Common myeloid progenitor, CD34-positive (primary cell): ENCODE measurements at regions not wholly inside any gene's neighbourhood (a gene's known extent, or its start where the extent isn't known, plus 50 kb on each side); places are given as distances from the start of the nearest gene placed in this dataset.

Experiments
- CTCF ChIA-PET: fragments of 350-600 bp; sonication (Branson Sonifier 250); formaldehyde crosslinking; loops from one replicate; lab custom pipeline; 2021; ENCODE audit warnings: antibody characterized with exemption; lab: Charles Lee
- POLR2A ChIA-PET: fragments of 350-600 bp; sonication (Branson Sonifier 250); formaldehyde crosslinking; loops from one replicate; lab custom pipeline; 2021; ENCODE audit warnings: antibody characterized with exemption; lab: Charles Lee
- DNase-seq, 3 donors: peaks; one replicate each; pipeline versions ENCODE4 v3.0.0 to v3.0.0-alpha.2; 2013
- H3K27ac ChIP-seq, 2 experiments: 1 replicate in 1 of 2; 2 replicates in 1 of 2; pipeline ENCODE4 v1.7.0; 2013; ENCODE audit warnings: inconsistent platforms in 2 of 2, low read length in 2 of 2, mild to moderate bottlenecking in 2 of 2, low read depth in 1 of 2, moderate library complexity in 1 of 2; ENCODE audit not compliant: severe bottlenecking in 2 of 2, insufficient read depth in 1 of 2, poor library complexity in 1 of 2
- H3K27me3 ChIP-seq, 5 experiments: replicated peaks in 2 of 5; 1 replicate in 3 of 5; 2 replicates in 2 of 5; pipeline versions ENCODE4 v1.6.1 to v1.7.0; 2013; ENCODE audit warnings: low read length in 4 of 5, mild to moderate bottlenecking in 2 of 5, moderate library complexity in 2 of 5, inconsistent platforms in 1 of 5; ENCODE audit not compliant: insufficient read depth in 5 of 5, control insufficient read depth in 4 of 5
- H3K36me3 ChIP-seq, 4 experiments: 1 replicate in 2 of 4; 2 replicates in 2 of 4; pipeline versions ENCODE4 v1.6.1 to v1.7.0; 2013; ENCODE audit warnings: low read length in 3 of 4, control low read depth in 1 of 4, mild to moderate bottlenecking in 1 of 4; ENCODE audit not compliant: control insufficient read depth in 4 of 4, insufficient read depth in 4 of 4
- H3K4me1 ChIP-seq, 4 experiments: 1 replicate in 3 of 4; 2 replicates in 1 of 4; pipeline versions ENCODE4 v1.6.1 to v1.7.1; 2013; ENCODE audit warnings: low read length in 3 of 4, mild to moderate bottlenecking in 3 of 4, control low read depth in 1 of 4, inconsistent platforms in 1 of 4, moderate library complexity in 1 of 4; ENCODE audit not compliant: control insufficient read depth in 4 of 4, insufficient read depth in 4 of 4; ENCODE audit errors: control extremely low read depth in 1 of 4
- H3K4me3 ChIP-seq, 7 experiments: 1 replicate in 4 of 7; 2 replicates in 3 of 7; pipeline versions ENCODE4 v1.5.1 to v1.7.0; 2013; ENCODE audit warnings: mild to moderate bottlenecking in 7 of 7, low read length in 6 of 7, moderate library complexity in 6 of 7, inconsistent platforms in 2 of 7, low read depth in 2 of 7, control low read depth in 1 of 7; ENCODE audit not compliant: insufficient read depth in 4 of 7, control insufficient read depth in 1 of 7; ENCODE audit errors: extremely low read depth in 1 of 7
- H3K9me3 ChIP-seq, 5 experiments: 1 replicate in 4 of 5; 2 replicates in 1 of 5; pipeline versions ENCODE4 v1.6.1 to v1.7.1; 2013; ENCODE audit warnings: low read length in 4 of 5, mild to moderate bottlenecking in 2 of 5, inconsistent platforms in 1 of 5, low read depth in 1 of 5, moderate library complexity in 1 of 5; ENCODE audit not compliant: control insufficient read depth in 4 of 5, insufficient read depth in 2 of 5; ENCODE audit errors: control extremely low read depth in 1 of 5
- WGBS: methylation state at CpG from one replicate; pipeline ENCODE4 v1.1.5; 2013; ENCODE audit not compliant: insufficient coverage; 5-methylcytosine and 5-hydroxymethylcytosine counted together

DNA sequence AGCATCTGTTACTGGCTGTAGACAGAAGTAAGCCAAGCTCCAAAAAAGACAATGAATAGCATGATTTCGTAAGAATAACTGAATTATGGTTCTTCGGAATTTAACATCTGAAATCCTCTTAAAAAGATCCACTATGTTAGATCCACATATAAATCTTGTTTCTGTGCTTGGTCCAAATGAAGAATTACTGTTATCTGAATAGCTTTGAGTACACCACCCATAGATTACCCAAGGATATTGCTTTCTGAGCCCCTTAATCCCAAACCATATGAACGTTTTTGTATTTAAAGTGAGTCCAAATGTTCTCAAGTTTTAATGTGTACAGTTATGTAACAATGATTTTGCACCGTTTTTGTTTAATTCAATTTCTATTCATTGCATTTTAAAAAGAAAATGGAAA lies 124.9 kb downstream of the DSC3 start:
- WGBS = no CpG with 5 or more reads among the region's 4 CpGs

DNA sequence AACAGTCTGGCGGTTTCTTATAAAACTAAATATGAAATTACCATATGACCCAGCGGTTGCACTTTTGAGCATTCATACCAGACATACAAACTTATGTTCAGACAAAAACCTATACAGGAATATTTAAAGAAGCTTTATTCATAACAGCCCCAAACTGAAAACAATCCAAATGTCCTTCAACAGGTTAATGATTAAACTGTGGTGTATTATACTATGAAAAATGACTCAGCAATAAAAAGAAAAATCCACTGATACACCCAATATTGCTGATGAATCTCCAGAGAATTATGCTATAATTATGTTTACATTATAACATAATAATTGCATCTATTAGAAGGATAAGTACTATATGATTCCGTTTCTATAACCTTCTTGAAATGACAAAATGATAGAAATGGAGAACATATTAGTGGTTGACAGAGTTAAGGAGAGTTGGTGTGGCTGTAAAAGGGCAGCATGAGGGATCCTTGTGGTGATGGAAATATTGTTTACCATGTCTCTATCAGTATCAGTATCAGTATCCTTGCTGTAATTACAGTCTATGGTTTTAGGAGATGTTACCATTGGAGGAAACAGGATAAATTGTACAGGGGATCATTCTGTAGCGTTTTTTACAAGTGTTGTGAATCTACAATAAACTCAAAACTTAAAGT lies 127.1 kb downstream of the DSC3 start:
- H3K9me3 ChIP-seq = no peaks in the 10 kb centered on the region
- no peaks in the 10 kb centered on the region for H3K36me3 ChIP-seq
- H3K27me3 ChIP-seq = no peaks in the 10 kb centered on the region
- ChIA-PET CTCF (no interaction called here), POLR2A (no interaction called here)
- H3K27ac ChIP-seq = no peak overlapping the region
- DNase-seq = no peak
- no CpG with 5 or more reads among the region's 4 CpGs for WGBS
- no peak overlapping the region for H3K4me3 ChIP-seq
- no peaks in the 10 kb centered on the region for H3K4me1 ChIP-seq

More for the DNA sequence above, 124.9 kb downstream of the DSC3 start:
- H3K4me3 ChIP-seq = no peak overlapping the region
- DNase-seq = no peak
- no peak overlapping the region for H3K27ac ChIP-seq
- no peaks in the 10 kb centered on the region for H3K27me3 ChIP-seq
- ChIA-PET CTCF (no interaction called here), POLR2A (no interaction called here)
- no peaks in the 10 kb centered on the region for H3K9me3 ChIP-seq
- no peaks in the 10 kb centered on the region for H3K4me1 ChIP-seq
- no peaks in the 10 kb centered on the region for H3K36me3 ChIP-seq

DNA sequence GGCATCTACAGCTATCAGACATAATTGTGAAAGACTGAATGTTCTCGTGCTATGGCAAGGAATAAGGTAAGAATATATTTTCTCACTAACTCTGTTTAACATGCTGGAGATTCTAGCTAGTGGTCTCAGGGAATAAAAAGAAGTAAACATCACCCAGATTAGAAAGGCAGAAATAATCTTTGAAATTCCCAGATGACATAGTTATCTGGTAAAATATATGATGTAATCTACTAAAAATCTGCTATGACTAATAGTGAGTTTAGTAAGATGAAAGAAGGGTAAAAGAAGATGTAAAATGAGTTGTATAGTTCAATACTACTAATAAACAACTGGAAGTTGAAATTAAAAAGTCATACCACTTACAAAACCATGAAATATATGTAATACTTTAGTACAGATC lies 134.2 kb downstream of the DSC3 start:
- Histone ChIP-seq H3K4me1 (no peaks in the 10 kb centered on the region), H3K36me3 (no peaks in the 10 kb centered on the region), H3K27me3 (no peaks in the 10 kb centered on the region), H3K9me3 (no peaks in the 10 kb centered on the region), H3K4me3 (no peak overlapping the region), H3K27ac (no peak overlapping the region)
- 100% methylated on average over 1 of the region's 1 CpG for WGBS
- CTCF ChIA-PET = no interaction called here
- POLR2A ChIA-PET = no interaction called here
- no peak for DNase-seq

DNA sequence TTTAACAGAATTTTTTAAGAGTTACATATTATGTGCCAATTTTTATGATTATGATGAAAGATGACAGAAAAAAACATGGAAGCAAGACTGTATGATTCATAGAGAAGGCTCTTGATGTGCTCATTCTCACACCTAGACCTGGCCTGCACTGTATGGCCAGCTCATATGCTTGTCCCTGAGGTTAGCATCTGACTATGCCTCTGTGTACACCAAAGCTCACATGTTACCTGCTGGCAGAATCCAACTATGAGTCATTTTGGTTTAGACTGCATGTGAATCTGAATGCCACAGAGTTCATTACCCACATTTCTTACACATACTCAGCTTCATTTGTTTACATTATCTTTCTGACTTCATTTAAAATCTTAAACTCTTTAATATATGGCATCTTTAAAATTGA lies 139.0 kb downstream of the DSC3 start:
- CTCF ChIA-PET = no interaction called here
- no peaks in the 10 kb centered on the region for H3K9me3 ChIP-seq
- POLR2A ChIA-PET = no interaction called here
- H3K4me1 ChIP-seq = no peaks in the 10 kb centered on the region
- no peak overlapping the region for H3K4me3 ChIP-seq
- DNase-seq = no peak
- no peak overlapping the region for H3K27ac ChIP-seq
- no peaks in the 10 kb centered on the region for H3K36me3 ChIP-seq
- H3K27me3 ChIP-seq = peaks cover 0 to 2% (median 0%) of the 10 kb centered on the region in 5 experiments

DNA sequence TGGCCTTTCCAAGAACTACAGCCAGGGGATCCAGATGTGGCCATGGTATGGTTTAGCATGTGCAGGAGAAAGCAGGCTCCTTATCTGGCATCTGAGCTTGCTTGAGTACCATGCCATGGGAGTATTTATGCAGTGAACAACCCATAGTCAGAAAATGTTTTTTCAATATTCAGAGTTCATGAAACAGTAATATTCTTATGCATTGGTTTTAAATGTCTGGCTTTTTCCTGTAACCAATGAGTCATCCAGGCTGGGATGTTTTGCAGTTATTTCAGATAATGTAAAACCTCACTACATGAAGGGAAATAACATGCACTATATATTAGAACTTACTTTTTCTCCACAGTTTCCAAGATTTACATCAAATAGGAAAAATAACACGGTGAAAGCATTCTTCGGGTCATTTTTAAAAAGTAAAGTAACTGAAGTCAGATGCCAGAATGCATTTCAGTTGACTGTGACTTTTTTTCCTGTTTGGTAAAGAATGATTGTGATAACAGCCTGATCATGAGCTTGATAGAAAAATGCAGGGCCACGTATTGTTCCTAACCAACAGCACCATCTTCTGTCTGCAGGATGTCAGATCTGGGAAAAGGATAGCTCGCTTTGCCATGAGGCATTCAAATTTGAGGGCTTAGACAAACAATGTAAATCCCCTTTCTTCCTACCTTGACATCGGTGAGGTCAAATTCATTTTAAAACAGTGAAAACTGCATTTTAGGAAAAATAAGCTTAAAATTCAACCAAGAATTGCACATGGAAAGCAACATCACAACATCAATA lies 152.8 kb downstream of the DSC3 start:
- no peaks in the 10 kb centered on the region for H3K9me3 ChIP-seq
- no peaks in the 10 kb centered on the region for H3K36me3 ChIP-seq
- CTCF ChIA-PET = interaction anchor here (0.9 kb wide), 1 partner anchor 31 kb away, joined by 3 read pairs; no protein-coding TSS in a partner anchor
- H3K27ac ChIP-seq = no peak overlapping the region
- peaks cover 0 to 1% (median 0%) of the 10 kb centered on the region in 5 experiments for H3K27me3 ChIP-seq
- no peaks in the 10 kb centered on the region for H3K4me1 ChIP-seq
- no peak overlapping the region for H3K4me3 ChIP-seq
- WGBS = 90% methylated on average over 3 of the region's 5 CpGs
- POLR2A ChIA-PET = no interaction called here
- no peak for DNase-seq

DNA sequence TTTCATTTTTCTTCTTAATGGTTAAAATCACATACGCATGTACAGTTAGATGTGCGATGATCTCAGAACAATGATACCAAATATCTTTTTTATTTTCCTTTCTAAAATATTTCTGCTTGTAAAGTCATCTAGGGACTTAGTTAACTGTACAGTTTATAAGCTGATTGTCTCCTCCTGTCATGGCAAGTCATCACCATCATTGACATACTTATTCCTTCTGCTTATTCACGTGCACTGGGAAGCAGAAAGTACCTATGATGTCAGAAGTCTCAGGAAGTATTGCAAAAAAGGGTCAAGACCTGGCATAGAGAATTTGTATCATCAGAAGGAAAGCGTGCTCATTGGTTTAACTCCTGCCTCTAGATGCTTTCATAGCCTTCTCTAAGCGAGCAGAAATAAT lies 154.2 kb downstream of the DSC3 start:
- Histone ChIP-seq H3K9me3 (no peaks in the 10 kb centered on the region), H3K27ac (no peak overlapping the region), H3K4me3 (no peak overlapping the region), H3K36me3 (no peaks in the 10 kb centered on the region), H3K27me3 (peaks cover 0 to 1% (median 0%) of the 10 kb centered on the region in 5 experiments), H3K4me1 (no peaks in the 10 kb centered on the region)
- WGBS = 79% methylated on average over 3 of the region's 5 CpGs
- no peak for DNase-seq
- ChIA-PET POLR2A (no interaction called here), CTCF (no interaction called here)

DNA sequence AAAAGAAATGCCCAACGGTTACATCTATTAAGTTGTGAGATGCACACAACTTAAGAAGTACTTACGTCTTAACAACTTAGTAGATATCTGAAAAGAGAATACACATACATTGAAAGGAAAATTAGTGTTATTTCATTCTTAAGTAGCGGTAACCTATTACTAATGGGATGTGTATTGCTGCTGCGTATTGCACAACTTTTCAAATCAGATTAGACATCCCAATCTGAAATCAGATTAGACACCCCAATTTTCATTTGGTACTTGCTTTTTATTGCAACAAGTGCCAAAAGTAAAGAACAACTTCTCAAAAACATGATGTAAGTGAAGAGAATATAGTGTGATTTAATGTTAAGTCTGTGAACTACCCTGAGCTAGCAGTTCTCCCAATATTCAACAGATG lies 155.5 kb downstream of the DSC3 start:
- no peak overlapping the region for H3K27ac ChIP-seq
- H3K27me3 ChIP-seq = peaks cover 0 to 1% (median 0%) of the 10 kb centered on the region in 5 experiments
- no peak overlapping the region for H3K4me3 ChIP-seq
- POLR2A ChIA-PET = no interaction called here
- H3K36me3 ChIP-seq = no peaks in the 10 kb centered on the region
- H3K4me1 ChIP-seq = no peaks in the 10 kb centered on the region
- H3K9me3 ChIP-seq = no peaks in the 10 kb centered on the region
- CTCF ChIA-PET = no interaction called here
- WGBS = no CpG with 5 or more reads among the region's 4 CpGs
- DNase-seq = no peak
